Uterus (tissue), 2 donors: ENCODE measurements at regions not wholly inside any gene's neighbourhood (a gene's known extent, or its start where the extent isn't known, plus 50 kb on each side); places are given as distances from the start of the nearest gene placed in this dataset.

ENCODE experiments used
- CTCF ChIP-seq, 4 experiments: fragments of 200-600 bp in 2 of 4; fragments of 450-650 bp in 2 of 4; sonication (generic) in 2 of 4; IDR thresholded peaks; one replicate each; pipeline ENCODE4 v1.5.1; 2016 to 2019; ENCODE audit warnings: antibody characterized with exemption in 4 of 4, mild to moderate bottlenecking in 2 of 4, moderate library complexity in 1 of 4
- POLR2A ChIP-seq, 2 donors: fragments of 450-650 bp; IDR thresholded peaks; one replicate each; pipeline ENCODE4 v1.6.1; 2016; ENCODE audit warnings: antibody characterized with exemption in 2 of 2, mild to moderate bottlenecking in 1 of 2, moderate library complexity in 1 of 2

- no peak for TF ChIP-seq CTCF (IDR thresholded peaks at IDR 0.05)
- TF ChIP-seq POLR2A (IDR thresholded peaks at IDR 0.05): no peak
Measured at GRCh38 chr4:164617911-164618310, 136.0 kb upstream of the SMIM31 start.
